Esophagus muscularis mucosa (tissue), 4 donors: ENCODE measurements at regions not wholly inside any gene's neighbourhood (a gene's known extent, or its start where the extent isn't known, plus 50 kb on each side); places are given as distances from the start of the nearest gene placed in this dataset.

ENCODE experiments used
- DNase-seq: peaks from one replicate; pipeline ENCODE4 v3.0.0-alpha.2; 2017; ENCODE audit errors: extremely low spot score
- H3K27ac ChIP-seq, 4 donors: fragments of 200-600 bp; sonication (generic); replicated peaks in 1 of 4; 1 replicate in 3 of 4; 2 replicates in 1 of 4; pipeline ENCODE4 v1.5.1; 2016 to 2019; ENCODE audit warnings: mild to moderate bottlenecking in 1 of 4
- H3K27me3 ChIP-seq, 4 donors: fragments of 200-600 bp; sonication (generic); one replicate each; pipeline versions ENCODE4 v1.5.1 to v1.6.0; 2016 to 2019
- H3K36me3 ChIP-seq, 4 donors: fragments of 200-600 bp; sonication (generic); one replicate each; pipeline ENCODE4 v1.5.1; 2016 to 2019
- H3K4me1 ChIP-seq, 4 donors: fragments of 200-600 bp; sonication (generic); one replicate each; pipeline ENCODE4 v1.5.1; 2016 to 2019
- H3K4me3 ChIP-seq, 4 donors: fragments of 200-600 bp; sonication (generic); 1 replicate in 2 of 4; 2 replicates in 2 of 4; pipeline ENCODE4 v1.5.1; 2016 to 2019; ENCODE audit warnings: mild to moderate bottlenecking in 4 of 4, moderate library complexity in 1 of 4
- H3K9me3 ChIP-seq, 4 donors: fragments of 200-600 bp; sonication (generic); 1 replicate in 3 of 4; 2 replicates in 1 of 4; pipeline ENCODE4 v1.5.1; 2016 to 2019
- EP300 ChIP-seq: sonication (generic); formaldehyde crosslinking; IDR thresholded peaks from one replicate; pipeline ENCODE4 v1.6.1; 2017; ENCODE audit warnings: antibody characterized with exemption
- POLR2A ChIP-seq: fragments of 450-650 bp; IDR thresholded peaks from one replicate; pipeline ENCODE4 v1.6.1; 2017; ENCODE audit warnings: antibody characterized with exemption, moderate library complexity, mild to moderate bottlenecking, low read depth
- POLR2AphosphoS5 ChIP-seq, 2 donors: sonication (generic); formaldehyde crosslinking; IDR thresholded peaks; one replicate each; pipeline ENCODE4 v1.6.1; 2017; ENCODE audit warnings: antibody characterized with exemption in 2 of 2
- WGBS: methylation state at CpG from one replicate; pipeline ENCODE4 v1.1.5; 2018; 5-methylcytosine and 5-hydroxymethylcytosine counted together
- intact Hi-C: fragments of 100-400 bp; cut with DNase I; formaldehyde crosslinking; loops from one replicate; pipeline ENCODE4 v1.15.1; 2023
- TF ChIP-seq, protein P1 (sequence below), 3 experiments: fragments of 200-600 bp in 2 of 3; fragments of 450-650 bp in 1 of 3; sonication (generic) in 2 of 3; IDR thresholded peaks; one replicate each; pipeline ENCODE4 v1.5.1; 2017 to 2019; ENCODE audit warnings: antibody characterized with exemption in 3 of 3, mild to moderate bottlenecking in 2 of 3, moderate library complexity in 1 of 3

DNA sequence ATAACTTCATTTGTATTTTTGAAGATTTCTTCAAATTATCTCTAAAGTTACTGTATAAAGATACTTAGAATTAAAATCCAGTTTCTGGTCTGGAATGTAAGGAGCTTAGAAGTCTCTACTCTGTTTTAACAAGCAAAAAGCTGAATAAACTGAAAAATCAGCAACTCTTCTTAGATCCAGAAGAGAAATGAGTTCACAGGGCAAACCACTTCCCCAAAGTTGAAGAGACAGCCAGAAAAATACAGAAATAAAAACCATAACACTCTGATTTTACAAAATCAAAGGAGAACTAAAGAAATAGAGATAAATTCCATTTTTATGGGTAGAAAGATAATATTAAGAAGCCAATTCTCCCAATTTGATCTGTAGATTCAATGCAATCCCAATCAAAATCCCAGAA is 1166.8 kb downstream of the ADGRL3 start:
- no peak for TF ChIP-seq POLR2AphosphoS5 (IDR thresholded peaks at IDR 0.05)
- Histone ChIP-seq H3K4me1 (no peaks in the 10 kb centered on the region), H3K9me3 (no peaks in the 10 kb centered on the region), H3K27me3 (no peaks in the 10 kb centered on the region), H3K36me3 (no peaks in the 10 kb centered on the region), H3K4me3 (no peak overlapping the region), H3K27ac (no peak overlapping the region)
- DNase-seq: no peak
- intact Hi-C loops: no loop called here

DNA sequence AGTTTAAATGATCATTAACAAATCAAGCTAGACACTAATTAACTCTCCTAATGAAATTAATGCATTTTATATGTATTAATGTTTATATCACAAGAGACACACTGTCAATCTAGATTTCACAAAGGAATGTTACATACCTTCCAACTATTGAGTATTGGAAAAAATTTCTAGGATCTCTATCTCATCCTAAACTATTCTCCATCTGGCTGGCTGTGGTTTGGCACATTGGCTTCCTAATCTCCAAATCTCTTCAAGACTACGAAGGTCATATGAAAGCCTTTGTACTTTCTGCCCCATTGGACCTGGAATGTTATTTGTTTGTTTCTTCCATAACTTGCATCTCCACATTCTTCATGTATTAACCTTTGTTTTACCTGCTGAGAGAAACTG is 1160.0 kb downstream of the ADGRL3 start:
- H3K4me1 ChIP-seq: no peaks in the 10 kb centered on the region
- no peak overlapping the region for H3K27ac ChIP-seq
- 83% methylated on average over 1 of the region's 1 CpG for WGBS
- no peak for DNase-seq
- H3K36me3 ChIP-seq: no peaks in the 10 kb centered on the region
- H3K27me3 ChIP-seq: no peaks in the 10 kb centered on the region
- H3K9me3 ChIP-seq: no peaks in the 10 kb centered on the region
- no peak overlapping the region for H3K4me3 ChIP-seq
- TF ChIP-seq POLR2AphosphoS5 (IDR thresholded peaks at IDR 0.05): no peak
- TF ChIP-seq, protein P1, sequence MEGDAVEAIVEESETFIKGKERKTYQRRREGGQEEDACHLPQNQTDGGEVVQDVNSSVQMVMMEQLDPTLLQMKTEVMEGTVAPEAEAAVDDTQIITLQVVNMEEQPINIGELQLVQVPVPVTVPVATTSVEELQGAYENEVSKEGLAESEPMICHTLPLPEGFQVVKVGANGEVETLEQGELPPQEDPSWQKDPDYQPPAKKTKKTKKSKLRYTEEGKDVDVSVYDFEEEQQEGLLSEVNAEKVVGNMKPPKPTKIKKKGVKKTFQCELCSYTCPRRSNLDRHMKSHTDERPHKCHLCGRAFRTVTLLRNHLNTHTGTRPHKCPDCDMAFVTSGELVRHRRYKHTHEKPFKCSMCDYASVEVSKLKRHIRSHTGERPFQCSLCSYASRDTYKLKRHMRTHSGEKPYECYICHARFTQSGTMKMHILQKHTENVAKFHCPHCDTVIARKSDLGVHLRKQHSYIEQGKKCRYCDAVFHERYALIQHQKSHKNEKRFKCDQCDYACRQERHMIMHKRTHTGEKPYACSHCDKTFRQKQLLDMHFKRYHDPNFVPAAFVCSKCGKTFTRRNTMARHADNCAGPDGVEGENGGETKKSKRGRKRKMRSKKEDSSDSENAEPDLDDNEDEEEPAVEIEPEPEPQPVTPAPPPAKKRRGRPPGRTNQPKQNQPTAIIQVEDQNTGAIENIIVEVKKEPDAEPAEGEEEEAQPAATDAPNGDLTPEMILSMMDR (IDR thresholded peaks at IDR 0.05): no peak
- TF ChIP-seq EP300: no peak
- TF ChIP-seq POLR2A: no peak
- intact Hi-C loops: no loop called here

DNA sequence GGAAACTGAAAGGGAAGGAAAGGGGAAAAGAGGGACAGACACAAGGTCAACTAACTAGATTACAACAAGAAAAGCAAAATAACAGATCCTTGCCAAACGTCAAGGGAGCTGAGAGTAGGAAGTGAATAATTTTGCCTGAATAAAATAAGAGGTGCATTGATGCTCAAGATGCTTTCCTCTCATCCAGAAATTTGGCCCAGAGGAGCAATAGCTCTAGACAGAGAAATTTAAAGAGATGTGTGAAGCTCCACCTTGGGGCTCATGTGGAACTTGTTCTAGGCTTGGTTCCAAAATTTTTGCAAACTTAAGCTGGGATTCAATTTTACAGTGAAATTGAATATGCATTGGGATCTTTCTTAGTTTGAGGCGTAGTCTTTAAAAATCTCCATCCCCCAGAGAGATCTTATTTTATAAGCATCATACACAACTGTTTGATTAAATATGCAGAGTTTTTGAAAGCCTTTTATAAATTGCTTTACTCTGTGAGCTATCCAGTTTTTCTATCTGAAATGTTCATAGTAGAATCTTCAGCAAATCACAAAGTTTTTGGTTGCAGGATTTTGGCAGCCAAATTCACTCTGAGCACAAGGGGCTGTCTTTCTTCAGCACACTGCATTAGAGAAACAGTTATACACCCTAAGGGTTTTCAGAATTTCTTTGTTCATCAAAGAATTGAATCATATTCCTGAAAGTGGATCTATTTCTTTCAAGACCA is 1159.5 kb downstream of the ADGRL3 start:
- DNase-seq: no peak
- H3K4me1 ChIP-seq: no peaks in the 10 kb centered on the region
- H3K36me3 ChIP-seq: no peaks in the 10 kb centered on the region
- H3K27ac ChIP-seq: no peak overlapping the region
- WGBS: 52% methylated on average over 2 of the region's 2 CpGs
- no peaks in the 10 kb centered on the region for H3K9me3 ChIP-seq
- H3K27me3 ChIP-seq: no peaks in the 10 kb centered on the region
- intact Hi-C loops: no loop called here
- H3K4me3 ChIP-seq: no peak overlapping the region
- TF ChIP-seq, protein P1 (IDR thresholded peaks at IDR 0.05): no peak
- TF ChIP-seq POLR2A: no peak

DNA sequence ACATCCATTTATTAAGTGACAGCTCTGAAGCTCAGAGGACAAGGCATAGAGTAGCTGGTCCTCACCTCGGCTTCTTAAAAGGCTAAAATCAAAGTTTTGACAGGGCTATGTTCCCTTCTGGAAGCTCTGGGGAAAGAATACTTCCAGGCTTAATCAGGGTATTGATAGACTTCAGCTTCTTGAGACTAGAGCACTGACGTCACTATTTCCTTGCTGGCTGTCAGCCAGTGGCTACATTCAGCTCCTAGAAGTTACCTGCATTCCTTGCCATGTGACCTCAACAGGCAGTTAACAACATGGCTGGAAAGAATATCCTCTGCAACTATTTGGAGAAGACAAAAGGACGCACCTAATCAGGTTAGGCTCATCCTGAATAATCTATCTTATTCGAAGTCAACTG is 1144.8 kb downstream of the ADGRL3 start:
- intact Hi-C loops: no loop called here
- 85% methylated on average over 3 of the region's 4 CpGs for WGBS
- no peak overlapping the region for H3K4me3 ChIP-seq
- H3K27ac ChIP-seq: no peak overlapping the region
- no peaks in the 10 kb centered on the region for H3K27me3 ChIP-seq
- TF ChIP-seq EP300 (no peak), POLR2AphosphoS5 (IDR thresholded peaks at IDR 0.05) (no peak), POLR2A (no peak)
- TF ChIP-seq, protein P1 (IDR thresholded peaks at IDR 0.05): no peak
- H3K36me3 ChIP-seq: no peaks in the 10 kb centered on the region
- no peaks in the 10 kb centered on the region for H3K4me1 ChIP-seq
- H3K9me3 ChIP-seq: peaks cover 0 to 21% (median 7%) of the 10 kb centered on the region in 4 donors
- no peak for DNase-seq

DNA sequence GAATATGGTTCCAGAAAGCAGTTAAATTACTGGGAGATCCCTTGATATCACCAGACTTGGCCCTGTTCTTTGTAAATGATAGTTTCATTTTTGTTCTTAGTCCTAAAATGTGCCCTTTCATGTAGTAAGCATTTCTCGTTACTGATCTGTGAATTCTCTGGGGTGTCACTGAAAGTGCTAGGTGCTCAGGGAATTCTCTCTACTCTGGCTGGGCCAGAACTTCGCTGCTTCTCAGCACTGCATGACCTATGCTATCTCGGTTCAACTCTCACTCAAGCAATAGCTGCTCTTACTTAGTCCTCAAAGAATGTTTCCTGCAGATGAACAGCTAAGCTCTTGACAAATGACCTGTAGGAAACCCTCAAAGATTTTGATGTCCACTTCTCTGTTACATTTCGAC is 1144.3 kb downstream of the ADGRL3 start:
- TF ChIP-seq POLR2AphosphoS5 (IDR thresholded peaks at IDR 0.05) (no peak), EP300 (no peak), POLR2A (no peak)
- TF ChIP-seq, protein P1 (IDR thresholded peaks at IDR 0.05): no peak
- Histone ChIP-seq H3K27me3 (no peaks in the 10 kb centered on the region), H3K27ac (no peak overlapping the region), H3K4me1 (no peaks in the 10 kb centered on the region), H3K9me3 (peaks cover 0 to 21% (median 7%) of the 10 kb centered on the region in 4 donors), H3K4me3 (no peak overlapping the region), H3K36me3 (no peaks in the 10 kb centered on the region)
- DNase-seq: no peak
- intact Hi-C loops: no loop called here
- 80% methylated on average over 4 of the region's 4 CpGs for WGBS
